GM12878 (cell line): ENCODE measurements at regions not wholly inside any gene's neighbourhood (a gene's known extent, or its start where the extent isn't known, plus 50 kb on each side); places are given as distances from the start of the nearest gene placed in this dataset.

Experiments
- ATAC-seq: fragments of 200-7000 bp; cut with Tn5 transposase; 3 replicates; pipeline ENCODE4 v1.9.1; 2020; ENCODE audit warnings: mild to moderate bottlenecking, moderate library complexity
- BruUV-seq: library from RNA; stranded (reverse); fragments of 400-500 nt; replicated peaks from 2 replicates; lab custom pipeline; 2021; lab: Mats Ljungman, UMichigan
- CTCF ChIA-PET: fragments of 300-600 bp; sonication (Branson Sonifier 250); formaldehyde crosslinking; extraction: SDS; loops from one replicate; lab custom pipeline; 2021; ENCODE audit warnings: inconsistent platforms; lab: Yijun Ruan, JAX
- POLR2A ChIA-PET: fragments of 350-600 bp; formaldehyde crosslinking; extraction: SDS; loops from one replicate; lab custom pipeline; 2021; ENCODE audit warnings: inconsistent platforms; lab: Charles Lee
- RAD21 ChIA-PET: fragments of 300-600 bp; sonication (Branson Sonifier 250); formaldehyde crosslinking; loops from one replicate; lab custom pipeline; 2023; ENCODE audit warnings: antibody characterized with exemption; ENCODE audit not compliant: unreplicated experiment; lab: Charles Lee
- SMC1A ChIA-PET: fragments of 300-600 bp; sonication (Branson Sonifier 250); formaldehyde crosslinking; loops from one replicate; lab custom pipeline; 2023; ENCODE audit not compliant: unreplicated experiment, uncharacterized antibody; lab: Charles Lee
- DNase-seq: peaks from one replicate; pipeline ENCODE4 v3.0.0-alpha.2; 2011; ENCODE audit warnings: low read depth, low spot score
- FAIRE-seq: peaks from 3 replicates; lab custom pipeline; 2011; peaks lifted over from hg19 to GRCh38; lab: Jason Lieb, UNC
- H2AFZ ChIP-seq: 2 replicates; pipeline ENCODE4 v1.6.0; 2011; ENCODE audit warnings: low read depth, low read length, control low read depth; ENCODE audit not compliant: control insufficient read depth
- H3K27ac ChIP-seq: 2 replicates; pipeline ENCODE4 v1.5.1; 2011; ENCODE audit warnings: control low read depth; ENCODE audit not compliant: control insufficient read depth, insufficient read depth
- H3K27me3 ChIP-seq, 2 experiments: replicated peaks in 1 of 2; 2 replicates each; pipeline versions ENCODE4 v1.6.0 to v1.6.1; 2011; ENCODE audit warnings: low read length in 1 of 2; ENCODE audit not compliant: control insufficient read depth in 2 of 2, insufficient read depth in 2 of 2
- H3K36me3 ChIP-seq, 2 experiments: 2 replicates each; pipeline ENCODE4 v1.5.1; 2011; ENCODE audit warnings: low read length in 1 of 2; ENCODE audit not compliant: control insufficient read depth in 2 of 2, insufficient read depth in 2 of 2
- H3K4me1 ChIP-seq: 2 replicates; pipeline ENCODE4 v1.6.1; 2011; ENCODE audit warnings: mild to moderate bottlenecking, low read length, moderate library complexity, mixed read lengths; ENCODE audit not compliant: control insufficient read depth, insufficient read depth
- H3K4me2 ChIP-seq: 2 replicates; pipeline ENCODE4 v1.6.0; 2011; ENCODE audit warnings: control low read depth; ENCODE audit not compliant: control insufficient read depth, insufficient read depth
- H3K4me3 ChIP-seq: fragments of 200-600 bp; sonication (generic); 2 replicates; pipeline ENCODE4 v1.5.1; 2016
- H3K79me2 ChIP-seq: 2 replicates; pipeline ENCODE4 v1.6.0; 2011; ENCODE audit warnings: low read length; ENCODE audit not compliant: control insufficient read depth, insufficient read depth
- H3K9ac ChIP-seq: 2 replicates; pipeline ENCODE4 v1.8.0; 2011; ENCODE audit warnings: low read length, control low read depth, mixed read lengths; ENCODE audit not compliant: control insufficient read depth, insufficient read depth
- H3K9me3 ChIP-seq: replicated peaks from 3 replicates; pipeline ENCODE4 v1.5.1; 2011; ENCODE audit warnings: mild to moderate bottlenecking, low read length; ENCODE audit not compliant: control insufficient read depth, insufficient read depth
- H4K20me1 ChIP-seq: 2 replicates; pipeline ENCODE4 v1.6.0; 2011; ENCODE audit not compliant: control insufficient read depth, insufficient read depth
- BACH1 ChIP-seq: fragments of 450-650 bp; IDR thresholded peaks from 2 replicates; pipeline ENCODE4 v1.6.1; 2017; ENCODE audit warnings: mild to moderate bottlenecking, borderline replicate concordance
- BCL3 ChIP-seq: IDR thresholded peaks from 2 replicates; pipeline ENCODE4 v1.6.1; 2011; ENCODE audit warnings: borderline replicate concordance, low read depth, mild to moderate bottlenecking, moderate library complexity, low read length; ENCODE audit not compliant: insufficient read depth, poor library complexity, severe bottlenecking
- CBFB ChIP-seq: IDR thresholded peaks from 2 replicates; pipeline ENCODE4 v1.6.1; 2016; ENCODE audit warnings: antibody characterized with exemption, low read depth
- DPF2 ChIP-seq: fragments of 450-650 bp; IDR thresholded peaks from 2 replicates; pipeline ENCODE4 v1.6.1; 2017; ENCODE audit warnings: mild to moderate bottlenecking
- E2F4 ChIP-seq: IDR thresholded peaks from 2 replicates; pipeline ENCODE4 v1.6.1; 2012; ENCODE audit warnings: low read depth, low read length, improper control_type of control experiment
- E4F1 ChIP-seq: fragments of 450-650 bp; IDR thresholded peaks from 2 replicates; pipeline ENCODE4 v1.6.1; 2018; ENCODE audit warnings: borderline replicate concordance, mild to moderate bottlenecking; ENCODE audit not compliant: partially characterized antibody
- ETV6 ChIP-seq, 2 experiments: fragments of 450-650 bp in 1 of 2; IDR thresholded peaks in 1 of 2; conservative IDR thresholded peaks in 1 of 2; 2 replicates each; pipeline ENCODE4 v1.6.1; 2014; ENCODE audit warnings: antibody characterized with exemption in 1 of 2, borderline replicate concordance in 1 of 2, low read depth in 1 of 2, mild to moderate bottlenecking in 1 of 2, moderate library complexity in 1 of 2
- EZH2 ChIP-seq: IDR thresholded peaks from 2 replicates; pipeline ENCODE4 v1.6.1; 2012; ENCODE audit warnings: low read depth, mild to moderate bottlenecking, control low read depth, inconsistent platforms, low read length, borderline replicate concordance; ENCODE audit not compliant: control insufficient read depth
- MXI1 ChIP-seq: fragments of 150-350 bp; IDR thresholded peaks from 2 replicates; pipeline ENCODE4 v1.6.1; 2011; ENCODE audit warnings: low read depth, mild to moderate bottlenecking, inconsistent platforms, low read length, improper control_type of control experiment
- MYB ChIP-seq: fragments of 150-350 bp; IDR thresholded peaks from 2 replicates; pipeline ENCODE4 v1.6.1; 2014; ENCODE audit warnings: mild to moderate bottlenecking, low read depth, low read length, borderline replicate concordance
- NFYA ChIP-seq: IDR thresholded peaks from 2 replicates; pipeline ENCODE4 v1.6.1; 2011; ENCODE audit warnings: low read depth, mild to moderate bottlenecking, low read length, improper control_type of control experiment, borderline replicate concordance
- PML ChIP-seq: IDR thresholded peaks from 2 replicates; pipeline ENCODE4 v1.6.1; 2012; ENCODE audit warnings: low read length, inconsistent platforms
- RELB ChIP-seq: fragments of 450-650 bp; IDR thresholded peaks from 2 replicates; pipeline ENCODE4 v1.6.1; 2017; ENCODE audit warnings: low read depth, mild to moderate bottlenecking, moderate library complexity
- STAT1 ChIP-seq: fragments of 450-650 bp; conservative IDR thresholded peaks from 2 replicates; pipeline ENCODE4 v1.6.1; 2014; ENCODE audit warnings: antibody characterized with exemption, mild to moderate bottlenecking
- SUPT20H ChIP-seq: IDR thresholded peaks from 2 replicates; pipeline ENCODE4 v1.6.1; 2011; ENCODE audit warnings: low read depth, mild to moderate bottlenecking, low read length, moderate library complexity, borderline replicate concordance; ENCODE audit not compliant: control insufficient read depth
- WGBS: methylation state at CpG from one replicate; pipeline ENCODE4 v1.1.6; 2016; ENCODE audit warnings: low lambda C conversion rate; ENCODE audit not compliant: insufficient replicate concordance, insufficient coverage; ENCODE audit errors: missing lambda C conversion rate; 5-methylcytosine and 5-hydroxymethylcytosine counted together
- in situ Hi-C: fragments of 300-500 bp; cut with MboI; formaldehyde crosslinking; loops from 9 replicates; pipeline ENCODE4 v1.14.3; 2018; ENCODE audit warnings: mixed read lengths
- intact Hi-C: fragments of 100-400 bp; cut with micrococcal nuclease; formaldehyde crosslinking; loops from one replicate; pipeline ENCODE4 v1.14.2; 2022; ENCODE audit not compliant: unreplicated experiment

GRCh38 chr12:44929236-44929885 is 53.2 kb upstream of the NELL2 start:
- ChIA-PET POLR2A (no interaction called here), CTCF (interaction anchor here (1.0 to 3.3 kb wide), 7 partner anchors 19 to 973 kb away, joined by 3 to 24 read pairs (median 5); no protein-coding TSS in a partner anchor), RAD21 (interaction anchor here (1.1 to 3.0 kb wide), 2 partner anchors 117 to 915 kb away, joined by 3 to 37 read pairs; no protein-coding TSS in a partner anchor), SMC1A (interaction anchor here (1.6 to 3.4 kb wide), 2 partner anchors 9 to 914 kb away, joined by 4 to 26 read pairs; no protein-coding TSS in a partner anchor)
- 35% methylated on average over 3 of the region's 3 CpGs for WGBS
- ATAC-seq, result no peak
- Histone ChIP-seq H4K20me1 (no peaks in the 10 kb centered on the region), H3K27ac (no peak overlapping the region), H3K79me2 (no peaks in the 10 kb centered on the region), H3K9me3 (no peaks in the 10 kb centered on the region), H3K36me3 (no peaks in the 10 kb centered on the region), H2AFZ (no peak overlapping the region), H3K4me1 (no peaks in the 10 kb centered on the region), H3K9ac (no peak overlapping the region), H3K4me2 (no peak overlapping the region), H3K4me3 (no peak overlapping the region), H3K27me3 (no peaks in the 10 kb centered on the region)
- BruUV-seq, result no TSS peak
- no peak for FAIRE-seq
- TF ChIP-seq BACH1 (no peak), E4F1 (no peak), E2F4 (no peak), SUPT20H (no peak), PML (no peak), BCL3 (no peak), MXI1 (no peak), RELB (no peak), EZH2 (no peak), MYB (no peak), NFYA (no peak), ETV6 (conservative IDR thresholded peaks at IDR 0.05 in 1 of 2, IDR thresholded peaks at IDR 0.05 in 1 of 2; ENCODE audit: borderline replicate concordance in 1 of 2, low read depth in 1 of 2) (no peak), DPF2 (no peak), STAT1 (no peak), CBFB (no peak)
- DNase-seq, result no peak
- intact Hi-C loops, result loop anchor here (5.0 kb wide), 2 partner anchors 112 to 612 kb away; no protein-coding TSS in a partner anchor
- in situ Hi-C loops, result loop anchor here (5.0 to 10.0 kb wide), 3 partner anchors 155 to 975 kb away; no protein-coding TSS in a partner anchor
